ENCODE measurements at regions not wholly inside any gene's neighbourhood (a gene's known extent, or its start where the extent isn't known, plus 50 kb on each side); places are given as distances from the start of the nearest gene placed in this dataset.

DNA sequence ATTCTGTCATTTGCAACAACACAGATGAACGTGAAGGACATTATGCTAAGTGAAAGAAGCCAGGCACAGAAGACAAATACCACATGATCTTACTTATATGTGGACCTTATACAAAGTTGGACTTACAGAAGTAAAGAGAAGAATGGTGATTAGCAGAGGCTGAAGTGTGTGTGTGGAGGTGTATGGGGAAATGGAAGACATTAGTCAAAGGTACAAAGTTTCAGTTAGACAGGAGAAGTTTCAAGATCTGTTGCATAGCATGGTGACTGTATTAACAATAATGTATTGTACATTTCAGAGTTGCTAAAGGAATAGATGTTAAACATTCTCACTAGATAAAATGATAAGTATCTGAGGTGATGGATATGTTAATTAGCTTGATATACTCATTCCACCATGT lies 124.4 kb upstream of the ADRA1D start:
- TF ChIP-seq, protein P1, sequence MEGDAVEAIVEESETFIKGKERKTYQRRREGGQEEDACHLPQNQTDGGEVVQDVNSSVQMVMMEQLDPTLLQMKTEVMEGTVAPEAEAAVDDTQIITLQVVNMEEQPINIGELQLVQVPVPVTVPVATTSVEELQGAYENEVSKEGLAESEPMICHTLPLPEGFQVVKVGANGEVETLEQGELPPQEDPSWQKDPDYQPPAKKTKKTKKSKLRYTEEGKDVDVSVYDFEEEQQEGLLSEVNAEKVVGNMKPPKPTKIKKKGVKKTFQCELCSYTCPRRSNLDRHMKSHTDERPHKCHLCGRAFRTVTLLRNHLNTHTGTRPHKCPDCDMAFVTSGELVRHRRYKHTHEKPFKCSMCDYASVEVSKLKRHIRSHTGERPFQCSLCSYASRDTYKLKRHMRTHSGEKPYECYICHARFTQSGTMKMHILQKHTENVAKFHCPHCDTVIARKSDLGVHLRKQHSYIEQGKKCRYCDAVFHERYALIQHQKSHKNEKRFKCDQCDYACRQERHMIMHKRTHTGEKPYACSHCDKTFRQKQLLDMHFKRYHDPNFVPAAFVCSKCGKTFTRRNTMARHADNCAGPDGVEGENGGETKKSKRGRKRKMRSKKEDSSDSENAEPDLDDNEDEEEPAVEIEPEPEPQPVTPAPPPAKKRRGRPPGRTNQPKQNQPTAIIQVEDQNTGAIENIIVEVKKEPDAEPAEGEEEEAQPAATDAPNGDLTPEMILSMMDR (IDR thresholded peaks at IDR 0.05): no peak
- no peak for TF ChIP-seq POLR2A (IDR thresholded peaks at IDR 0.05)
